GF-D8 (cell line): ENCODE measurements at regions not wholly inside any gene's neighbourhood (a gene's known extent, or its start where the extent isn't known, plus 50 kb on each side); places are given as distances from the start of the nearest gene placed in this dataset.
"Not testable (repeated sequence)": the region's sequence is repeated elsewhere in the genome, so short reads cannot be mapped to it uniquely, and the experiment has no call there.

Experiments
- DNase-seq: peaks from one replicate; lab custom pipeline; 2025; lab: John Stamatoyannopoulos, UW

- DNase-seq: no peak
These were observed 972.5 kb upstream of the CTNND2 start for GRCh38 chr5:12876541-12877298.

GRCh38 chr5:12870872-12871539, 966.8 kb upstream of the CTNND2 start:
- DNase-seq: no peak

GRCh38 chr5:12865529-12865928, 961.3 kb upstream of the CTNND2 start:
- no peak for DNase-seq

- DNase-seq: no peak
These were observed 957.8 kb upstream of the CTNND2 start for GRCh38 chr5:12861886-12862654.

GRCh38 chr5:12856105-12856504, 951.9 kb upstream of the CTNND2 start:
- not testable (repeated sequence) for DNase-seq

- no peak for DNase-seq
These were observed 950.1 kb upstream of the CTNND2 start for GRCh38 chr5:12854386-12854785.

- DNase-seq: no peak
These were observed 947.5 kb upstream of the CTNND2 start for GRCh38 chr5:12851761-12852160.

GRCh38 chr5:12848709-12849108, 944.5 kb upstream of the CTNND2 start:
- DNase-seq: no peak

GRCh38 chr5:12845549-12846159, 941.4 kb upstream of the CTNND2 start:
- DNase-seq: no peak

GRCh38 chr5:12840972-12841371, 936.7 kb upstream of the CTNND2 start:
- no peak for DNase-seq

- DNase-seq: no peak
These were observed 933.3 kb upstream of the CTNND2 start for GRCh38 chr5:12837592-12837991.

- no peak for DNase-seq
These were observed 920.9 kb upstream of the CTNND2 start for GRCh38 chr5:12825163-12825562.

GRCh38 chr5:12805165-12805698, 901.0 kb upstream of the CTNND2 start:
- DNase-seq: no peak

- DNase-seq: no peak
These were observed 894.9 kb upstream of the CTNND2 start for GRCh38 chr5:12799165-12799564.

GRCh38 chr5:12795333-12795663, 891.1 kb upstream of the CTNND2 start:
- no peak for DNase-seq

GRCh38 chr5:12794476-12795332, 890.5 kb upstream of the CTNND2 start:
- no peak for DNase-seq

GRCh38 chr5:12793373-12793772, 889.1 kb upstream of the CTNND2 start:
- no peak for DNase-seq

- DNase-seq: no peak
These were observed 876.3 kb upstream of the CTNND2 start for GRCh38 chr5:12780536-12780935.

GRCh38 chr5:12777342-12777741, 873.1 kb upstream of the CTNND2 start:
- DNase-seq: no peak

- DNase-seq: no peak
These were observed 868.0 kb upstream of the CTNND2 start for GRCh38 chr5:12772276-12772675.

- DNase-seq: no peak
These were observed 855.1 kb upstream of the CTNND2 start for GRCh38 chr5:12759377-12759776.
